ENCODE measurements at regions not wholly inside any gene's neighbourhood (a gene's known extent, or its start where the extent isn't known, plus 50 kb on each side); places are given as distances from the start of the nearest gene placed in this dataset.

GRCh38 chr10:8428654-8429053, 374.2 kb downstream of the GATA3 start:
- no peaks in the 10 kb centered on the region for H3K4me1 ChIP-seq (ENCODE audit: control insufficient read depth in 3 of 3, insufficient read depth in 2 of 3, low read depth in 1 of 3, low read length in 2 of 3)
- H3K4me3 ChIP-seq (ENCODE audit: low read depth in 1 of 3, low read length in 3 of 3): no peak overlapping the region
- FAIRE-seq: no peak
- 76 to 83% (median 83%) methylated on average over 4 of the region's 4 CpGs for WGBS, 3 donors
- no peak overlapping the region for H3K27ac ChIP-seq (ENCODE audit: low read depth in 1 of 3, low read length in 2 of 3)
- H3K27me3 ChIP-seq (ENCODE audit: control insufficient read depth in 3 of 3, insufficient read depth in 3 of 3, low read length in 3 of 3): no peaks in the 10 kb centered on the region
- no peaks in the 10 kb centered on the region for H3K9me3 ChIP-seq (ENCODE audit: control insufficient read depth in 2 of 2, insufficient read depth in 1 of 2, low read depth in 1 of 2, low read length in 1 of 2)
- DNase-seq: no peak
- no peaks in the 10 kb centered on the region for H3K36me3 ChIP-seq (ENCODE audit: control insufficient read depth in 3 of 3, insufficient read depth in 2 of 3, low read depth in 1 of 3, low read length in 3 of 3)

- H3K27me3 ChIP-seq (ENCODE audit: control insufficient read depth in 3 of 3, insufficient read depth in 3 of 3, low read length in 3 of 3): no peaks in the 10 kb centered on the region
- DNase-seq: no peak
- no peaks in the 10 kb centered on the region for H3K9me3 ChIP-seq (ENCODE audit: control insufficient read depth in 2 of 2, insufficient read depth in 1 of 2, low read depth in 1 of 2, low read length in 1 of 2)
- H3K4me1 ChIP-seq (ENCODE audit: control insufficient read depth in 3 of 3, insufficient read depth in 2 of 3, low read depth in 1 of 3, low read length in 2 of 3): no peaks in the 10 kb centered on the region
- 37 to 43% (median 37%) methylated on average over 3 of the region's 3 CpGs for WGBS, 3 donors
- H3K27ac ChIP-seq (ENCODE audit: low read depth in 1 of 3, low read length in 2 of 3): no peak overlapping the region
- H3K36me3 ChIP-seq (ENCODE audit: control insufficient read depth in 3 of 3, insufficient read depth in 2 of 3, low read depth in 1 of 3, low read length in 3 of 3): no peaks in the 10 kb centered on the region
- no peak overlapping the region for H3K4me3 ChIP-seq (ENCODE audit: low read depth in 1 of 3, low read length in 3 of 3)
- no peak for FAIRE-seq
These were observed 375.8 kb downstream of the GATA3 start for GRCh38 chr10:8430321-8430720.

- Histone ChIP-seq H3K36me3 (ENCODE audit: control insufficient read depth in 3 of 3, insufficient read depth in 2 of 3, low read depth in 1 of 3, low read length in 3 of 3) (no peaks in the 10 kb centered on the region), H3K4me3 (ENCODE audit: low read depth in 1 of 3, low read length in 3 of 3) (no peak overlapping the region), H3K4me1 (ENCODE audit: control insufficient read depth in 3 of 3, insufficient read depth in 2 of 3, low read depth in 1 of 3, low read length in 2 of 3) (no peaks in the 10 kb centered on the region), H3K27me3 (ENCODE audit: control insufficient read depth in 3 of 3, insufficient read depth in 3 of 3, low read length in 3 of 3) (no peaks in the 10 kb centered on the region), H3K9me3 (ENCODE audit: control insufficient read depth in 2 of 2, insufficient read depth in 1 of 2, low read depth in 1 of 2, low read length in 1 of 2) (no peaks in the 10 kb centered on the region), H3K27ac (ENCODE audit: low read depth in 1 of 3, low read length in 2 of 3) (no peak overlapping the region)
- WGBS, 3 donors: 4 to 45% (median 30%) methylated on average over 1 of the region's 1 CpG
- DNase-seq: no peak
- no peak for FAIRE-seq
These were observed 377.0 kb downstream of the GATA3 start for GRCh38 chr10:8431511-8431910.

GRCh38 chr10:8435186-8436055, 380.9 kb downstream of the GATA3 start:
- Histone ChIP-seq H3K36me3 (ENCODE audit: control insufficient read depth in 3 of 3, insufficient read depth in 2 of 3, low read depth in 1 of 3, low read length in 3 of 3) (no peaks in the 10 kb centered on the region), H3K27ac (ENCODE audit: low read depth in 1 of 3, low read length in 2 of 3) (no peak overlapping the region), H3K4me3 (ENCODE audit: low read depth in 1 of 3, low read length in 3 of 3) (no peak overlapping the region), H3K4me1 (ENCODE audit: control insufficient read depth in 3 of 3, insufficient read depth in 2 of 3, low read depth in 1 of 3, low read length in 2 of 3) (no peaks in the 10 kb centered on the region), H3K9me3 (ENCODE audit: control insufficient read depth in 2 of 2, insufficient read depth in 1 of 2, low read depth in 1 of 2, low read length in 1 of 2) (no peaks in the 10 kb centered on the region), H3K27me3 (ENCODE audit: control insufficient read depth in 3 of 3, insufficient read depth in 3 of 3, low read length in 3 of 3) (no peaks in the 10 kb centered on the region)
- DNase-seq: no peak
- WGBS, 3 donors: 79 to 82% (median 82%) methylated on average over 10 of the region's 10 CpGs
- FAIRE-seq: no peak

- no peaks in the 10 kb centered on the region for H3K27me3 ChIP-seq (ENCODE audit: control insufficient read depth in 3 of 3, insufficient read depth in 3 of 3, low read length in 3 of 3)
- H3K9me3 ChIP-seq (ENCODE audit: control insufficient read depth in 2 of 2, insufficient read depth in 1 of 2, low read depth in 1 of 2, low read length in 1 of 2): no peaks in the 10 kb centered on the region
- no peaks in the 10 kb centered on the region for H3K36me3 ChIP-seq (ENCODE audit: control insufficient read depth in 3 of 3, insufficient read depth in 2 of 3, low read depth in 1 of 3, low read length in 3 of 3)
- H3K27ac ChIP-seq (ENCODE audit: low read depth in 1 of 3, low read length in 2 of 3): no peak overlapping the region
- FAIRE-seq (no peak), DNase-seq (no peak)
- H3K4me3 ChIP-seq (ENCODE audit: low read depth in 1 of 3, low read length in 3 of 3): no peak overlapping the region
- WGBS, 3 donors: 86 to 95% (median 91%) methylated on average over 3 of the region's 3 CpGs
- H3K4me1 ChIP-seq (ENCODE audit: control insufficient read depth in 3 of 3, insufficient read depth in 2 of 3, low read depth in 1 of 3, low read length in 2 of 3): no peaks in the 10 kb centered on the region
These were observed 383.4 kb downstream of the GATA3 start for GRCh38 chr10:8437896-8438295.

GRCh38 chr10:8438603-8439002, 384.1 kb downstream of the GATA3 start:
- no peaks in the 10 kb centered on the region for H3K4me1 ChIP-seq (ENCODE audit: control insufficient read depth in 3 of 3, insufficient read depth in 2 of 3, low read depth in 1 of 3, low read length in 2 of 3)
- FAIRE-seq (no peak), DNase-seq (no peak)
- H3K9me3 ChIP-seq (ENCODE audit: control insufficient read depth in 2 of 2, insufficient read depth in 1 of 2, low read depth in 1 of 2, low read length in 1 of 2): no peaks in the 10 kb centered on the region
- no peak overlapping the region for H3K27ac ChIP-seq (ENCODE audit: low read depth in 1 of 3, low read length in 2 of 3)
- H3K27me3 ChIP-seq (ENCODE audit: control insufficient read depth in 3 of 3, insufficient read depth in 3 of 3, low read length in 3 of 3): peaks cover 0 to 4% (median 0%) of the 10 kb centered on the region in 3 donors
- no peak overlapping the region for H3K4me3 ChIP-seq (ENCODE audit: low read depth in 1 of 3, low read length in 3 of 3)
- no peaks in the 10 kb centered on the region for H3K36me3 ChIP-seq (ENCODE audit: control insufficient read depth in 3 of 3, insufficient read depth in 2 of 3, low read depth in 1 of 3, low read length in 3 of 3)
- 11 to 45% (median 13%) methylated on average over 3 of the region's 3 CpGs for WGBS, 3 donors

GRCh38 chr10:8439040-8439439, 384.6 kb downstream of the GATA3 start:
- H3K36me3 ChIP-seq (ENCODE audit: control insufficient read depth in 3 of 3, insufficient read depth in 2 of 3, low read depth in 1 of 3, low read length in 3 of 3): no peaks in the 10 kb centered on the region
- 43 to 69% (median 67%) methylated on average over 1 of the region's 1 CpG for WGBS, 3 donors

GRCh38 chr10:8444630-8445029, 390.1 kb downstream of the GATA3 start:
- FAIRE-seq: no peak
- H3K9me3 ChIP-seq (ENCODE audit: control insufficient read depth in 2 of 2, insufficient read depth in 1 of 2, low read depth in 1 of 2, low read length in 1 of 2): no peaks in the 10 kb centered on the region
- H3K4me3 ChIP-seq (ENCODE audit: low read depth in 1 of 3, low read length in 3 of 3): no peak overlapping the region
- no peaks in the 10 kb centered on the region for H3K36me3 ChIP-seq (ENCODE audit: control insufficient read depth in 3 of 3, insufficient read depth in 2 of 3, low read depth in 1 of 3, low read length in 3 of 3)
- H3K4me1 ChIP-seq (ENCODE audit: control insufficient read depth in 3 of 3, insufficient read depth in 2 of 3, low read depth in 1 of 3, low read length in 2 of 3): no peaks in the 10 kb centered on the region
- no peak overlapping the region for H3K27ac ChIP-seq (ENCODE audit: low read depth in 1 of 3, low read length in 2 of 3)
- 14 to 21% (median 15%) methylated on average over 7 of the region's 7 CpGs for WGBS, 3 donors
- H3K27me3 ChIP-seq (ENCODE audit: control insufficient read depth in 3 of 3, insufficient read depth in 3 of 3, low read length in 3 of 3): peaks cover 0 to 6% (median 0%) of the 10 kb centered on the region in 3 donors
- DNase-seq: no peak

More at GRCh38 chr10:8439040-8439439, 384.6 kb downstream of the GATA3 start:
- no peak for DNase-seq
- Histone ChIP-seq H3K27ac (ENCODE audit: low read depth in 1 of 3, low read length in 2 of 3) (no peak overlapping the region), H3K27me3 (ENCODE audit: control insufficient read depth in 3 of 3, insufficient read depth in 3 of 3, low read length in 3 of 3) (peaks cover 0 to 4% (median 0%) of the 10 kb centered on the region in 3 donors), H3K4me3 (ENCODE audit: low read depth in 1 of 3, low read length in 3 of 3) (no peak overlapping the region), H3K9me3 (ENCODE audit: control insufficient read depth in 2 of 2, insufficient read depth in 1 of 2, low read depth in 1 of 2, low read length in 1 of 2) (no peaks in the 10 kb centered on the region), H3K4me1 (ENCODE audit: control insufficient read depth in 3 of 3, insufficient read depth in 2 of 3, low read depth in 1 of 3, low read length in 2 of 3) (no peaks in the 10 kb centered on the region)
- no peak for FAIRE-seq

- Histone ChIP-seq H3K36me3 (ENCODE audit: control insufficient read depth in 3 of 3, insufficient read depth in 2 of 3, low read depth in 1 of 3, low read length in 3 of 3) (no peaks in the 10 kb centered on the region), H3K27me3 (ENCODE audit: control insufficient read depth in 3 of 3, insufficient read depth in 3 of 3, low read length in 3 of 3) (peaks cover 0 to 6% (median 0%) of the 10 kb centered on the region in 3 donors), H3K4me3 (ENCODE audit: low read depth in 1 of 3, low read length in 3 of 3) (no peak overlapping the region), H3K27ac (ENCODE audit: low read depth in 1 of 3, low read length in 2 of 3) (no peak overlapping the region), H3K4me1 (ENCODE audit: control insufficient read depth in 3 of 3, insufficient read depth in 2 of 3, low read depth in 1 of 3, low read length in 2 of 3) (no peaks in the 10 kb centered on the region), H3K9me3 (ENCODE audit: control insufficient read depth in 2 of 2, insufficient read depth in 1 of 2, low read depth in 1 of 2, low read length in 1 of 2) (no peaks in the 10 kb centered on the region)
- FAIRE-seq (no peak), DNase-seq (no peak)
- WGBS, 3 donors: 85 to 96% (median 90%) methylated on average over 1 of the region's 1 CpG
These were observed 390.9 kb downstream of the GATA3 start for GRCh38 chr10:8445353-8445752.

All from small intestine (tissue), 7 donors.